UCSD-AML1 (cell line): ENCODE measurements at regions not wholly inside any gene's neighbourhood (a gene's known extent, or its start where the extent isn't known, plus 50 kb on each side); places are given as distances from the start of the nearest gene placed in this dataset.
"Not testable (repeated sequence)": the region's sequence is repeated elsewhere in the genome, so short reads cannot be mapped to it uniquely, and the experiment has no call there.

Experiments
- DNase-seq: peaks from one replicate; lab custom pipeline; 2025; ENCODE audit not compliant: unreplicated experiment; lab: John Stamatoyannopoulos, UW

DNA sequence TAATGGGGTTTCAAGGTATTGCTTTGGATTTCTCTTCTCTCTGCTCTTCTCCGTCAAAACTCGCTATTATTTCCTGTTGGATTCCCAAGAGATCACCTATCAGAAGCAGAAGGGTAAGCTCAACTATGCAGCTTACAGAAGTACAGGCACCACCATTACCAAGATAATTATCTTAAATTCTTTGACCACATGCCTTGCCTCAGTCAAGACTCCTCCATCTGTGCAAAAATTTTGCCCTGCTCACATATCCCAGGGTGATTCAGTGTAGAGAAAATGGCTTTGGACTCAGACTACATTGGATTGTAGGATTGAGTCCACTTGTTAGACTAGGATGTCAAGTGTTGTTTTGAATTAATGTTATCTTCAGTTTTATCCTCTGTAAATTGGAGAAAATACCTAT, 698.7 kb downstream of the TDRD15 start:
- no peak for DNase-seq

- no peak for DNase-seq
Observed at GRCh38 chr2:21833767-21834166, 710.0 kb downstream of the TDRD15 start.

DNA sequence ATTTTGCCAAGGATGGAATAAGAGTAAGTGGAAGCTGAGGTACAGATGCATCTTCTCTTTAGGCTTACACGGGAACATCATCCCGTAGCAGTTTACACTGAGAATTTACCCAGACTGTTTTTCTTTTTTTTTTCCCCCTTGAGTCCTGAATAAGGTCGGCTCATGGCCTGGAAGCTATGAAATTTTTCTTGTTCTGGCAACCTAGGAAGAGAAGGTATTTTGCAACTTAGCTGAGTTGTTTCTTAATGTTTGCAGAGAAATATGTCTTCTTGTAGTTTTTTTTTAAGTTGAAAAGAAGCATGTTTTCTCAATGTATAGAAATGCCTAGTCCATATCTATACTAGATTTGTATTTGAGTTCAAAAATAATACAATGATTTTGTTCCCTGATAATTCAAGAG, 712.5 kb downstream of the TDRD15 start:
- no peak for DNase-seq

DNA sequence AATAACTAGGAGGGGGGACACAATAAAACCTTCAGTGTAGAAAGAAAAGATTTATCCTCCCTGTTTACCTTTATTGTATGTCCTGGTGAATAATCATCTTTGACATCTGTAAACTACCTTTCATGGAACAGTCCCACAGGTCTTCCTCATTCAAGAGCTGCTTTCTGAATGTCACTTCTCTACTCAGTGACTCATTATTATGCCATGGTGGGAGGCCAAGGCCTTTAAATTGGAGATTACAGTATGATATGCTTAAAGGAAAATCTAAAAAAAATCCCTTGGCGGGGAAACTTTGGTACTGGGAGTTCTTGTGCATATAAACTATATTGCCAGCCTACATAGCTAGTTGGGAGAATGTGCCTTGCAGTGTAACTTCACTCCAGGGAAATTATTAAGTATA, 713.0 kb downstream of the TDRD15 start:
- DNase-seq = no peak

- no peak for DNase-seq
Observed at GRCh38 chr2:21837168-21837960, 713.6 kb downstream of the TDRD15 start.

- DNase-seq = no peak
Observed at GRCh38 chr2:21841341-21841740, 717.6 kb downstream of the TDRD15 start.

GRCh38 chr2:21850367-21850766, 726.6 kb downstream of the TDRD15 start:
- not testable (repeated sequence) for DNase-seq

DNA sequence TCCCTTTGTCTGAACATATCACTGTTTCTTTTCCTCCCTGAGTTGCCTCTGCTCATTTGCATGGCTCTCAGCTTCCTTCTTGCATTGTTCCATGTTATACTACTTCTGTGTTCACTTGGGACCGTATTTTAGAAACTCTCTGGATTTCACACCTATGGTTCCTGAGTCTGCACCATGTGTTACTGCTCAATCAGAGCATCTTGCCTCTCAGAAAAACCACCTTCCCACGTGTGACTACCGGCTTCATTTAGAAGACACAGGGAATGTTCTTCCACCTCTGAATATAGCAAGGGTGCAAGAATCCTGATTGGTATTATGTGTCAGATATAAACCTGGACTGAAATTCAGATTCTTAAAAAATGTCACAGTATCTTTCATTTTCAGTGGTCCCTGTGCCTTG, 731.2 kb downstream of the TDRD15 start:
- no peak for DNase-seq

- no peak for DNase-seq
Observed at GRCh38 chr2:21856708-21857107, 732.9 kb downstream of the TDRD15 start.

- DNase-seq = no peak
Observed at GRCh38 chr2:21860907-21861306, 737.1 kb downstream of the TDRD15 start.

DNA sequence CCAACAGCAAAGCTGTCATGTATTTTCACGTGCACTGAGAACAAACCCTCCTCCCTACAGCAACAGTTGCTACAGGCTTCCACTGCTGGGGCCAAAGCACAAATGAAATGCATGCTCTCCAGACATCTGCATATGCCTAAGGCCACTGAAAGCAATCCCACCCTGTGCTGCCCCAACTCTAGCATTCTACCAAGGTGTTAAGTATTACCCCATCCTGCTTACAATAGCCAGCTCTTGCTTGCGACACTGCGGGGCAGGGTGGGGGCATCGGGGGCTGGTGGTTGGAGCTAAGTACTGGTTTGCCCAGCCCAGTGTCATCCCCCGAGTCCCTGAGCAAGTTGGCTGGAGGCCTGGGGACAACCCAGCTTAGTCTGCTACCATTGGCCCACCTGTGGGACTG, 742.5 kb downstream of the TDRD15 start:
- no peak for DNase-seq

- no peak for DNase-seq
Observed at GRCh38 chr2:21887881-21888280, 764.1 kb downstream of the TDRD15 start.

DNA sequence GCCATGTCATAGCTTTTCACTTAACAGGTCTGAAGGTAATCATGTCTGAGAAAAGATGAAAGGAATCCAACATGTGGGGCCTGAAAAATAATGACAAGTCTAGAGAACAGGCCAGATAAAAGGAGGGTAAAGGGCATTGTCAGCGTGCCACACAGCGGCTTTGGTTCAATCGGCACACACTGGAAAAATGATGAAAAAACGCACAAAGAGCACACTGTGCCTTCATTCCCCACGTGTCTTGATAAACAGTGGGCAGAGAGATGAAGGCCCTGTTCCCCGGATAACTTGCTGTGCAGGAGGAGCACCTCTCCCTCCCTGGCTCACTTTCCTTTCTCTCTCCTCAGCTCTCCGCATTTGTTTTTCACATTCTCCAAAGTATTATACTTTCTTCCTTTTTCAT, 766.3 kb downstream of the TDRD15 start:
- DNase-seq = no peak

DNA sequence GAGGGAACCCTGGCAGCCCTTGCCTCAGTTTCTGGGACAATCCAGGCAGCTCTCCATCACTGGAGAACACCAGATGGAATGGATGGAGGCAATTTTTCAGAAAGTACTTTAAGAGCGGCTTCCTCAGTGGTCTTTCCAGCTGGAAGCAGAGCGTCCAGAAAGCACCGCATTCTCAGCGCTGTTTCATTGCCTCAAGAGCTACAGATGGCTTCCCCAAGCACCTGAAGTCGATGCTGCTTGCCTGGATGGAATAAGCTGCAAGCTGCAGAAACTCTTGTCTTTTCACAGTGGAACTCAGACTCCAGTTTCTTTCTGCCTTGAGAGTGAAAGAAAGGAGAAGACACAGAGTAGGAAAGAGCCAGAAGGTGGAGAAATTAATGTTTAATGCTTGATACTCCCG, 766.9 kb downstream of the TDRD15 start:
- DNase-seq = no peak

GRCh38 chr2:21891191-21891590, 767.4 kb downstream of the TDRD15 start:
- DNase-seq = no peak

- DNase-seq = no peak
Observed at GRCh38 chr2:21892140-21892539, 768.4 kb downstream of the TDRD15 start.

DNA sequence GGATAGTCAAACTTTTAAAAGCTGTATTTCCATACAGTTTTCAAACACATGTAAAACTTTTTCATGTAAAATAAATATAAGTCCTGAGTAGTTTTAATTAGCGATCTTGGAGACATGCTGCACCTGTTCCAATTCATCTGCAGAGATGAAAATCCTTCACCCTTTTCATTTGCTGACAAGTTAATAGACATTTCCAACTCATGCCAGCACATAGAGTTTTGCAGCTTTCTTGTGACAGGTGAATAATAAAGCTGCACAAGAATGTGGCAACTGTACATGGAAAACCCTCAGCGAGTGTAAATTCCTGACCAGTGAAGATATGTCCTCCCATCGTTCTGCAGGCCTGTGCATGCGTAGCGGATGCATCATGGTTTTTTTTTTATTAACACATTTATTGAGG, 771.4 kb downstream of the TDRD15 start:
- no peak for DNase-seq

- DNase-seq = not testable (repeated sequence)
Observed at GRCh38 chr2:21908712-21909380, 785.1 kb downstream of the TDRD15 start.

- no peak for DNase-seq
Observed at GRCh38 chr2:21910832-21911507, 787.2 kb downstream of the TDRD15 start.

- no peak for DNase-seq
Observed at GRCh38 chr2:21912405-21912804, 788.6 kb downstream of the TDRD15 start.

DNA sequence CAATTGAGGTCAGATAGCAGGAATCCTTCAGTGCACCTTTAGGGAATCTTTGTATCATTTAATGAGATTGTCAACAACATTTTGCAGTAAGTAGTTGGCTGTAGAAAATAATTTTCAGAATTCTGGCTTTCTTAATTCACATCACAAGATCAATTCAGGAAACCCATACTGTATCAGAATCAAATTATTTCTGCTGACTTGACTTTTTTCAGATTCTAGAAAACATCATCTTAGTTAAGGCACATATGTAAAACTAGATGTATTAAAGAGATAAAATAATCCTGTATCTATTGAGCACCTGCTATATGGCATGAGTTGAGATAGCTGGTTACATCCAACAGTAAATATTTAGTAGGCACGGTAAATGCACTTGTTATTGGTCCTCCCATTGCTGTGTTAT, 791.4 kb downstream of the TDRD15 start:
- DNase-seq = no peak

DNA sequence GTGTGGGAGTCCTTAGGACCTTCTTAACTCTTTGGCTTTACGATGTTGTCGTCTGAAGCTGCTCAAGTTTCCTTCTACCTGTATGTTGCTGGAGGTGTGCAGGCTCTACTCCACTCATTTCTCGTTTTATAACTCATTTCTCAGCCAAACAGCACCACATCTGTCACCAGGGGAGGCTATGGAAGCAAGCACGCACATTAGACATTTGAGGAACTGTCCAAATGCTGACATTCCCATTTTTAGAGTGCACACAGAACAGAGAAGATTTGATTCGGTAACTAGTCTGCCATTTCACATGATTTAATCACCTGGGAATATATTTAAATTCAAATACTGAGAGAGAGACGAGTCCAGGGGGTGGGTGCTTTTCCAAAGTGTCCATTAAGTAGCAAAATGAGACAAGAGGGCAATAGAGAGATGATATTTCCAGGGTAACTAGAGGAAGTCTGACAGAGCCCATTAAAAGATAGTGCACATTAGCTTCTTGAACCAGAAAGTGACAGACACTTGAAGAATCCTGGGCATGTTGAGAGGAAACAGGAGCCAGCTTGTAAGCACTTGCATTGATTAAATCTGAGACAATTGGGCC, 793.3 kb downstream of the TDRD15 start:
- DNase-seq = no peak
